IMR-90 (cell line): ENCODE measurements at regions not wholly inside any gene's neighbourhood (a gene's known extent, or its start where the extent isn't known, plus 50 kb on each side); places are given as distances from the start of the nearest gene placed in this dataset.

ENCODE experiments used
- CTCF ChIP-seq: conservative IDR thresholded peaks from 2 replicates; pipeline ENCODE4 v1.5.1; 2012; ENCODE audit warnings: mild to moderate bottlenecking, low read depth, low read length, improper control_type of control experiment
- FOS ChIP-seq: fragments of 150-350 bp; IDR thresholded peaks from 2 replicates; pipeline ENCODE4 v1.6.1; 2016; ENCODE audit warnings: low read depth, low read length
- RAD21 ChIP-seq: IDR thresholded peaks from 2 replicates; pipeline ENCODE4 v1.6.1; 2012; ENCODE audit warnings: low read length, improper control_type of control experiment
- RFX5 ChIP-seq: IDR thresholded peaks from 2 replicates; pipeline ENCODE4 v1.8.0; 2012; ENCODE audit warnings: low read depth, mild to moderate bottlenecking, low read length, moderate library complexity
- TF ChIP-seq, protein P1 (sequence below): fragments of 150-350 bp; IDR thresholded peaks from 2 replicates; pipeline ENCODE4 v1.6.1; 2016; ENCODE audit warnings: low read depth, mild to moderate bottlenecking, low read length, moderate library complexity, borderline replicate concordance

- TF ChIP-seq RAD21 = no peak
- TF ChIP-seq RFX5 = no peak
- TF ChIP-seq FOS = no peak
- no peak for TF ChIP-seq CTCF
- TF ChIP-seq, protein P1, sequence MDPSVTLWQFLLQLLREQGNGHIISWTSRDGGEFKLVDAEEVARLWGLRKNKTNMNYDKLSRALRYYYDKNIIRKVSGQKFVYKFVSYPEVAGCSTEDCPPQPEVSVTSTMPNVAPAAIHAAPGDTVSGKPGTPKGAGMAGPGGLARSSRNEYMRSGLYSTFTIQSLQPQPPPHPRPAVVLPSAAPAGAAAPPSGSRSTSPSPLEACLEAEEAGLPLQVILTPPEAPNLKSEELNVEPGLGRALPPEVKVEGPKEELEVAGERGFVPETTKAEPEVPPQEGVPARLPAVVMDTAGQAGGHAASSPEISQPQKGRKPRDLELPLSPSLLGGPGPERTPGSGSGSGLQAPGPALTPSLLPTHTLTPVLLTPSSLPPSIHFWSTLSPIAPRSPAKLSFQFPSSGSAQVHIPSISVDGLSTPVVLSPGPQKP = no peak
Observed at GRCh38 chr12:114760151-114760877, 76.3 kb upstream of the TBX3 start.
